SJCRH30 (cell line): ENCODE measurements at regions not wholly inside any gene's neighbourhood (a gene's known extent, or its start where the extent isn't known, plus 50 kb on each side); places are given as distances from the start of the nearest gene placed in this dataset.

Experiments
- DNase-seq, 2 experiments: peaks; one replicate each; pipeline ENCODE4 v3.0.0-alpha.2; 2015 to 2020
- H3K27ac ChIP-seq: fragments of 250-450 bp; sonication (Bioruptor Pico); 2 replicates; pipeline ENCODE4 v1.5.1; 2020; ENCODE audit warnings: mild to moderate bottlenecking, moderate library complexity
- H3K27me3 ChIP-seq: fragments of 250-450 bp; sonication (Bioruptor Pico); 2 replicates; pipeline ENCODE4 v1.5.1; 2020; ENCODE audit warnings: mild to moderate bottlenecking, moderate library complexity
- H3K36me3 ChIP-seq: fragments of 250-450 bp; sonication (Bioruptor Pico); 2 replicates; pipeline ENCODE4 v1.5.1; 2020; ENCODE audit warnings: mild to moderate bottlenecking, moderate library complexity
- H3K4me1 ChIP-seq: fragments of 250-450 bp; sonication (Bioruptor Pico); 2 replicates; pipeline ENCODE4 v1.5.1; 2020; ENCODE audit warnings: mild to moderate bottlenecking, moderate library complexity
- H3K4me3 ChIP-seq: fragments of 250-450 bp; sonication (Bioruptor Pico); 2 replicates; pipeline ENCODE4 v1.5.1; 2020; ENCODE audit warnings: mild to moderate bottlenecking, moderate library complexity
- H3K9me3 ChIP-seq: fragments of 250-450 bp; sonication (Bioruptor Pico); replicated peaks from 2 replicates; pipeline ENCODE4 v1.5.1; 2020; ENCODE audit warnings: mild to moderate bottlenecking, moderate library complexity

- DNase-seq: no peak
- Histone ChIP-seq H3K4me1 (0 out of 2 replicates have a peak, but pooled peaks cover 2% of the 10 kb centered on the region), H3K27ac (no peak overlapping the region), H3K27me3 (no peaks in the 10 kb centered on the region), H3K9me3 (no peaks in the 10 kb centered on the region), H3K36me3 (no peaks in the 10 kb centered on the region), H3K4me3 (no peak overlapping the region)
Measured at GRCh38 chr7:107907-108306, 84.5 kb upstream of the FAM20C start.

GRCh38 chr7:109094-109493, 83.3 kb upstream of the FAM20C start:
- Histone ChIP-seq H3K27me3 (no peaks in the 10 kb centered on the region), H3K36me3 (no peaks in the 10 kb centered on the region), H3K27ac (no peak overlapping the region), H3K4me3 (no peak overlapping the region), H3K4me1 (0 out of 2 replicates have a peak, but pooled peaks cover 2% of the 10 kb centered on the region), H3K9me3 (no peaks in the 10 kb centered on the region)
- no peak for DNase-seq

GRCh38 chr7:109898-110556, 82.3 kb upstream of the FAM20C start:
- Histone ChIP-seq H3K36me3 (no peaks in the 10 kb centered on the region), H3K4me1 (0 out of 2 replicates have a peak, but pooled peaks cover 2% of the 10 kb centered on the region), H3K9me3 (no peaks in the 10 kb centered on the region), H3K4me3 (peak overlapping the region; percentile 30), H3K27ac (peak overlapping the region; percentile 37), H3K27me3 (no peaks in the 10 kb centered on the region)
- peak; percentile 31 to 56 for DNase-seq

- no peaks in the 10 kb centered on the region for H3K36me3 ChIP-seq
- no peaks in the 10 kb centered on the region for H3K9me3 ChIP-seq
- 0 out of 2 replicates have a peak, but pooled peaks cover 2% of the 10 kb centered on the region for H3K4me1 ChIP-seq
- no peak overlapping the region for H3K4me3 ChIP-seq
- no peaks in the 10 kb centered on the region for H3K27me3 ChIP-seq
- H3K27ac ChIP-seq: no peak overlapping the region
- no peak for DNase-seq
Measured at GRCh38 chr7:110557-111232, 81.7 kb upstream of the FAM20C start.

- Histone ChIP-seq H3K9me3 (no peaks in the 10 kb centered on the region), H3K27me3 (no peaks in the 10 kb centered on the region), H3K4me1 (0 out of 2 replicates have a peak, but pooled peaks cover 2% of the 10 kb centered on the region), H3K4me3 (no peak overlapping the region), H3K36me3 (no peaks in the 10 kb centered on the region), H3K27ac (no peak overlapping the region)
- DNase-seq: no peak
Measured at GRCh38 chr7:111591-111990, 80.8 kb upstream of the FAM20C start.

DNA sequence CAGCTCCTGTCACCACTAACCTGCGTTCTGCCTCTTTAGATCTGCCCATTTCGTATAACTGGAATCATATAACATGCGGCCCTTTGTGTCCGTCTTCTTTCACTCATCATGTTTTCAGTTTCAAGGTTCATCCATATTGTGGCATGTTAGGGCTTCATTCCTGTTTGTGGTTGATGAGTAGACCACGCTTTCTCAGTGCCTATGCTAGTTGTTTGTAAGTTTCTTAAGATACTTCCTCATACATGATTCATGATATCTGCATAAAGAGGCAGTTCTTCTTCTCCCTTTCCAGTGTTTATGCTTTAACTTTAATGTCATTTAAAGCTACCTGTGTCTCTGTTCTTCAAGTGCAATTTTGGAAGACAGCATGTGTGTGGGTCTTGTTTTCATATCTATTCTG, 79.5 kb upstream of the FAM20C start:
- H3K4me1 ChIP-seq: 0 out of 2 replicates have a peak, but pooled peaks cover 2% of the 10 kb centered on the region
- no peaks in the 10 kb centered on the region for H3K27me3 ChIP-seq
- no peak for DNase-seq
- H3K9me3 ChIP-seq: no peaks in the 10 kb centered on the region
- no peak overlapping the region for H3K27ac ChIP-seq
- H3K36me3 ChIP-seq: no peaks in the 10 kb centered on the region
- no peak overlapping the region for H3K4me3 ChIP-seq

DNA sequence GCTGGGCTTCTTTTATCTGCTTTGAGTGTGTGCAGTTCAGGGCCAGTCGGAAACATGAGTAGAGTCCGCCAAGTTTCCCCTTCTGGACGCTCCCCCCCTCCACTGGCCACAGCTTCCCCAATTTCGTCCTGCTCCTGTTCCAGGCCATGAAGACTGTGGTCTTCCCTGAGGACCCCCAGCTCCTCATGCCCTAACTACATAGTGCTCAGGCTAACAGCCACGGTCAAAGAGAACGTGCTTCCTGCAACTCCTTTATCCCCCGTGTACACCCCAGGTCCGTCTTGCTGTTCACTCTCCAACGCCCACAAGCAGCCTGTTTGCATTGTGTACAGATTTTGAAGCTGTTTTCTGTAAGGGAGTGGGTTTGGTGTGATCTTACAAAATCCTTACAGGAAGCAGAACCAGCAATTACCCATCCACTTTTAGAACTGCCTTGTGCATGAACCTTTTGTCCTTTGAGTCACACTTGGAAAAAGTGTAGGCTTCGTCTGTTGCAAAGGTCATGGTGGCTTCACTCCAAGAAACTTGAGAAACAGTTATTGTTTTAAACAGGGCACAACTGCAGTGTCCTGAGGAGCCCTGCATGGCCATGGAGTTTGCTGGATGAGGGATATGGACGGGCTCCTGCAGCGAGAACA, 77.0 kb upstream of the FAM20C start:
- no peak overlapping the region for H3K27ac ChIP-seq
- H3K36me3 ChIP-seq: no peaks in the 10 kb centered on the region
- no peak for DNase-seq

DNA sequence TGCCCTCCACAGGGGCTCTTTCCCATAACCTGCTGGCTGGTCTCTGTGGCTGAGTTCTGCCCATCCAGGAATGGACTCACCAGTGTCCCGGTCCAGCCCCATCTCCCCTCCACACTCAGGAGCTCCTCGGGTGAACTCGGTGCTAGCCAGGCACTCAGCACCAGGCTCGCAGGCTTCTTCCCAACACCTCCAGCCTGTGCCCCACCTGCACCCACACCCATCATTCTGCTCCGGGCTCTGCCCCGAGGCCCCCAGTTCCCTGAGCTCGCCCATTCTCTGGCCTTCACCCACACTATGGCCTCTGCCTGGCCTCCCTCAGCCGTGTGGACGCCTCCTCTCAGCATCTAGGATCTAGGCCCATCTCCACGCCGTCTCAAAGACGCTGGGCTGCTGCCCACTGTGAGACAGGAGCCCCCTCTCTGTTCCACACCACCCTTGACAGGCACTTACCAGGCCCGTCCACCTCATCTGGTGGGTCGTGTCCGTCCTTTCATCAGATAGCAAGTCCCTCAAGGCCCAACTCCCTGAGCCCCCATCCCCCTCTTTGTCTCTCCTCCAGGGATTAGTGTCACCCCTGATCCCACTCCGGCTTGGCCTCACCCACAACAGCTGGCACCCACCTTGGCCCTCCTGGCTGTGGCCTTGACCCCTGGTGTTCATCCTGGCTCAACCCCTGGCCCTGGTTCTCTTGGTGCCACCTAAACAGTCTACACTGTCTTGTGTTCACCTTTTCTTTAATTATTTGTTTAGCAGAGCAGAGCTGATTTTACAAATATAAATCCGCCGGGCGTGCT, 76.0 kb upstream of the FAM20C start:
- Histone ChIP-seq H3K4me3 (no peak overlapping the region), H3K27ac (no peak overlapping the region), H3K36me3 (no peaks in the 10 kb centered on the region), H3K27me3 (no peaks in the 10 kb centered on the region), H3K9me3 (no peaks in the 10 kb centered on the region), H3K4me1 (peaks cover 4% of the 10 kb centered on the region; the same call in 1 of the 2 replicates)
- DNase-seq: no peak

More for the DNA sequence above, 77.0 kb upstream of the FAM20C start:
- Histone ChIP-seq H3K4me3 (no peak overlapping the region), H3K4me1 (peaks cover 4% of the 10 kb centered on the region; the same call in 1 of the 2 replicates), H3K9me3 (no peaks in the 10 kb centered on the region), H3K27me3 (no peaks in the 10 kb centered on the region)

GRCh38 chr7:117836-118614, 74.3 kb upstream of the FAM20C start:
- peaks cover 4% of the 10 kb centered on the region; the same call in 1 of the 2 replicates for H3K4me1 ChIP-seq

DNA sequence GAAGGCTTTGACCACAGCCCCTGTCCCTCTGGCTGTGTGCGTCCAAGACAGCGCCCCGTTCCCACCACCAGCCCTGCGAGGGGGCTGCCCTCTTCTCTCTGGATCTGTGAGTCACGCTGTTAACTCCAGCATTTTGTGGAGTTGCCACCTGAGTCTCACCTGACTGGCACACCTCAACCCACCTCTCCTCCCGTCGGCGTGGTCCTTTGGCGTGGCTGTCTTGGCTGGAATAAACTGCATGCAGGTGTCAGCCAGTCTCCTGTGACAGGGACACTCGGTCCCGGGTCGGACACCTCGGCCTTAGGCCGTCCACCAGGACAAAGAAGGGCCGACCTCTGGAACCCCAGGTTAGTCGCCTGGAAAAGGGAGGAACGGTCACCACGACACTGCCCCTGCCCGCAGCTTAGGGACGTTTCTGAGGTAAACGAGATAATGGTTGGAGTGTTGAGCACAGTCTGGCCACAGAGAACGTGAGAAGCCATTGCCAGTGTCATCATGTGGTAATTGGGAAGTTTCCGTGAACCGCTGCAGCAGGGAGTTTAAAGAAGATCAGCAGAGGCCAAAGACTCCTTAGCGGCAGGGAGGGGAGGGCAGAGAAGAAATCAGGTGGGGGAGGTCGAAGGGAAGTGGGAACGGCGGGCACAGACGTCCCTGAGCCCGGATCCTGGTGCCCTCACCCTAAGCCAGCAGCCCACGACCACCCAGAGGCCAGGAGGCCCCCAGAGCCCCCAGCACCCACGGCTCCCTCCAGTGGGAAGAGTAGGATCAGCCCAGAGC, 73.6 kb upstream of the FAM20C start:
- Histone ChIP-seq H3K27ac (no peak overlapping the region), H3K9me3 (no peaks in the 10 kb centered on the region), H3K4me1 (peaks cover 4% of the 10 kb centered on the region; the same call in 1 of the 2 replicates), H3K4me3 (no peak overlapping the region), H3K27me3 (no peaks in the 10 kb centered on the region), H3K36me3 (no peaks in the 10 kb centered on the region)
- no peak for DNase-seq

More at GRCh38 chr7:117836-118614, 74.3 kb upstream of the FAM20C start:
- H3K9me3 ChIP-seq: no peaks in the 10 kb centered on the region
- DNase-seq: no peak
- no peaks in the 10 kb centered on the region for H3K27me3 ChIP-seq
- H3K4me3 ChIP-seq: no peak overlapping the region
- H3K36me3 ChIP-seq: no peaks in the 10 kb centered on the region
- no peak overlapping the region for H3K27ac ChIP-seq

- H3K9me3 ChIP-seq: no peaks in the 10 kb centered on the region
- H3K36me3 ChIP-seq: no peaks in the 10 kb centered on the region
- DNase-seq: peak in 1 of 2 experiments; percentile 48
- H3K27me3 ChIP-seq: no peaks in the 10 kb centered on the region
- no peak overlapping the region for H3K27ac ChIP-seq
- H3K4me3 ChIP-seq: no peak overlapping the region
- H3K4me1 ChIP-seq: peaks cover 4% of the 10 kb centered on the region; the same call in 1 of the 2 replicates
Measured at GRCh38 chr7:119392-120163, 72.8 kb upstream of the FAM20C start.

DNA sequence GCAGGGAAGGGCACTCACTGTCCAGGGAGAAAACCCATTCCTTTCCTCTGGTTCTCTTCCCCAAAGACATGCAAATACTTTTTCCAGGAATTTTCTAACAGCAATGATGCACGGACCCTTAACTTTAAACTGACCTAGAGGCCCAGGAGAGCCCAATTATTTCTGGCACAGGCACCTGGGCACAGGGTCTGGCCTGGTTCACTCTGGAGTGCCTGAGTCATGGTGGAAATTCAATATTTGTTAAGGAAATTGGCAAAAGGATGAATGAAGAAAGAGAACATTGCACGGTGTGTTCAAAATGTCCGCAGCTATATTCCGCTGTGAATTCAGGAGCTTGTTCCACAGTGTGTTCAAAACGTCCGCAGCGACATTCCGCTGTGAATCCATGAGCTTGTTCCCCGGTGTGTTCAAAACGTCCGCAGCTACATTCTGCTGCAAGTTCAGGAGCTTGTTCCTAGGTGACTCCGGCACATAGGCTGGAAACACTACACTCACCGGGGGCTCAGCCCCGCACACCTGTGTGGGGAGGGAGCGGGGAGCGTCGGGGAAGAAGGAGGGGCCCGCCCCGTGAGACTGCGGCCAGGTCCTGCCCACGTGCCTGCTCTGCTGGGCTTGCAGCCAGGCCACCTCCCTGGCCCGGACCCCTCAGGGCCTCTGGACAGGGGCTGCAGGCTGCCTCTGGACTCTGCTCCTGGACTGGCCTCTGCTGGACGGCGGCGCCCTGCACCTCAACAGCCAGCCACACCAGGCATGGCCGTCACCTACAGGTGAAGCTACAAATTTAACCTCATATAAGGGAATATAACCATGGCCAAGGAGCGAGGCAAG, 72.0 kb upstream of the FAM20C start:
- DNase-seq: no peak
- Histone ChIP-seq H3K27me3 (no peaks in the 10 kb centered on the region), H3K9me3 (no peaks in the 10 kb centered on the region), H3K4me3 (no peak overlapping the region), H3K36me3 (no peaks in the 10 kb centered on the region), H3K27ac (no peak overlapping the region), H3K4me1 (peaks cover 4% of the 10 kb centered on the region; the same call in 1 of the 2 replicates)
